CD14-positive monocyte (primary cell): ENCODE measurements at regions not wholly inside any gene's neighbourhood (a gene's known extent, or its start where the extent isn't known, plus 50 kb on each side); places are given as distances from the start of the nearest gene placed in this dataset.
"Not testable (repeated sequence)": the region's sequence is repeated elsewhere in the genome, so short reads cannot be mapped to it uniquely, and the experiment has no call there.

Source experiments
- DNase-seq, 3 donors: peaks; one replicate each; pipeline ENCODE4 v3.0.0-alpha.2; 2011 to 2022
- H2AFZ ChIP-seq: 2 replicates; pipeline ENCODE4 v1.6.0; 2012; ENCODE audit warnings: mild to moderate bottlenecking, low read depth, low read length, inconsistent platforms; ENCODE audit not compliant: insufficient read depth, poor library complexity, severe bottlenecking
- H3K27ac ChIP-seq, 2 donors: 1 replicate in 1 of 2; 2 replicates in 1 of 2; pipeline ENCODE4 v1.5.1; 2012 to 2013; ENCODE audit warnings: low read length in 2 of 2, control low read depth in 1 of 2, inconsistent platforms in 1 of 2, low read depth in 1 of 2, mild to moderate bottlenecking in 1 of 2
- H3K27me3 ChIP-seq, 2 donors: one replicate each; pipeline versions ENCODE4 v1.6.0 to v1.6.1; 2011 to 2013; ENCODE audit warnings: low read length in 2 of 2; ENCODE audit not compliant: control insufficient read depth in 2 of 2, insufficient read depth in 2 of 2
- H3K36me3 ChIP-seq, 2 donors: replicated peaks in 1 of 2; 1 replicate in 1 of 2; 2 replicates in 1 of 2; pipeline versions ENCODE4 v1.5.1 to v1.6.1; 2012 to 2013; ENCODE audit warnings: low read length in 2 of 2, control low read depth in 1 of 2, inconsistent platforms in 1 of 2, mild to moderate bottlenecking in 1 of 2; ENCODE audit not compliant: insufficient read depth in 2 of 2, control insufficient read depth in 1 of 2
- H3K4me1 ChIP-seq, 2 donors: 1 replicate in 1 of 2; 2 replicates in 1 of 2; pipeline versions ENCODE4 v1.5.1 to v1.6.1; 2012 to 2013; ENCODE audit warnings: low read length in 2 of 2, control low read depth in 1 of 2, inconsistent platforms in 1 of 2, mild to moderate bottlenecking in 1 of 2, moderate library complexity in 1 of 2; ENCODE audit not compliant: insufficient read depth in 2 of 2, control insufficient read depth in 1 of 2
- H3K4me2 ChIP-seq: replicated peaks from 2 replicates; pipeline ENCODE3; 2012; ENCODE audit warnings: low read length, moderate library complexity, mild to moderate bottlenecking; ENCODE audit not compliant: poor library complexity, severe bottlenecking; ENCODE audit errors: extremely low read depth
- H3K4me3 ChIP-seq, 3 experiments: fragments of 200-600 bp in 1 of 3; sonication (generic) in 1 of 3; replicated peaks in 1 of 3; 1 replicate in 2 of 3; 2 replicates in 1 of 3; pipeline ENCODE4 v1.5.1; 2011 to 2013; ENCODE audit warnings: low read length in 3 of 3, mild to moderate bottlenecking in 3 of 3, control low read depth in 2 of 3, low read depth in 2 of 3, inconsistent platforms in 1 of 3, moderate library complexity in 1 of 3
- H3K79me2 ChIP-seq: 2 replicates; pipeline ENCODE4 v1.6.0; 2012; ENCODE audit warnings: mild to moderate bottlenecking, control low read depth, inconsistent platforms, low read length, moderate library complexity; ENCODE audit not compliant: insufficient read depth
- H3K9ac ChIP-seq: 2 replicates; pipeline ENCODE4 v1.6.0; 2017; ENCODE audit warnings: low read length, mild to moderate bottlenecking; ENCODE audit not compliant: insufficient read depth, poor library complexity, severe bottlenecking
- H3K9me3 ChIP-seq, 2 donors: replicated peaks in 1 of 2; 1 replicate in 1 of 2; 2 replicates in 1 of 2; pipeline versions ENCODE4 v1.5.1 to v1.6.1; 2012 to 2013; ENCODE audit warnings: low read length in 2 of 2, control low read depth in 1 of 2; ENCODE audit not compliant: control insufficient read depth in 1 of 2, insufficient read depth in 1 of 2
- H4K20me1 ChIP-seq: 2 replicates; pipeline ENCODE4 v1.6.0; 2012; ENCODE audit warnings: mild to moderate bottlenecking, low read length, control low read depth, moderate library complexity; ENCODE audit not compliant: insufficient read depth
- H3K27ac Mint-ChIP-seq, 7 donors: one replicate each; pipeline ENCODE4 v1.8.0; 2020; ENCODE audit warnings: mild to moderate bottlenecking in 7 of 7, mixed read lengths in 7 of 7, moderate library complexity in 6 of 7, inconsistent platforms in 2 of 7
- H3K27me3 Mint-ChIP-seq, 3 donors: one replicate each; pipeline ENCODE4 v1.8.0; 2021 to 2022; ENCODE audit warnings: low read depth in 3 of 3, mild to moderate bottlenecking in 3 of 3, mixed read lengths in 3 of 3, moderate library complexity in 3 of 3, inconsistent platforms in 1 of 3
- H3K36me3 Mint-ChIP-seq, 2 donors: one replicate each; pipeline ENCODE4 v1.8.0; 2020; ENCODE audit warnings: mixed read lengths in 2 of 2, inconsistent platforms in 1 of 2, mild to moderate bottlenecking in 1 of 2
- H3K4me1 Mint-ChIP-seq: one replicate; pipeline ENCODE4 v1.8.0; 2020; ENCODE audit warnings: mild to moderate bottlenecking, mixed read lengths
- H3K4me3 Mint-ChIP-seq, 2 donors: one replicate each; pipeline ENCODE4 v1.8.0; 2020; ENCODE audit warnings: mild to moderate bottlenecking in 2 of 2, mixed read lengths in 2 of 2, moderate library complexity in 1 of 2
- H3K9me3 Mint-ChIP-seq, 7 donors: one replicate each; pipeline ENCODE4 v1.8.0; 2020 to 2022; ENCODE audit warnings: mixed read lengths in 7 of 7, mild to moderate bottlenecking in 6 of 7, moderate library complexity in 6 of 7, inconsistent platforms in 2 of 7
- CTCF ChIP-seq: fragments of 200-600 bp; IDR thresholded peaks from one replicate; pipeline ENCODE4 v1.8.0; 2022; ENCODE audit warnings: antibody characterized with exemption, mild to moderate bottlenecking
- WGBS: methylation state at CpG from one replicate; pipeline ENCODE4 v1.1.5; 2013; ENCODE audit warnings: missing lambda C conversion rate; ENCODE audit not compliant: insufficient coverage; 5-methylcytosine and 5-hydroxymethylcytosine counted together
- intact Hi-C, 2 donors: fragments of 100-400 bp; cut with micrococcal nuclease; formaldehyde crosslinking; loops; one replicate each; pipeline versions ENCODE4 v1.15.0 to v1.15.1; 2023

GRCh38 chr11:71169313-71169712, 83.1 kb downstream of the SHANK2 start:
- Histone ChIP-seq H3K27ac (no peak overlapping the region), H3K79me2 (no peaks in the 10 kb centered on the region), H3K9ac (no peak overlapping the region), H3K4me1 (no peaks in the 10 kb centered on the region), H2AFZ (no peak overlapping the region), H3K4me2 (no peak overlapping the region), H3K36me3 (no peaks in the 10 kb centered on the region), H4K20me1 (no peaks in the 10 kb centered on the region), H3K4me3 (no peak overlapping the region), H3K9me3 (peaks cover 0 to 10% of the 10 kb centered on the region in 2 donors), H3K27me3 (no peaks in the 10 kb centered on the region)
- peaks cover 1 to 5% (median 2%) of the 10 kb centered on the region in 3 donors for H3K27me3 Mint-ChIP-seq
- no peaks in the 10 kb centered on the region for H3K36me3 Mint-ChIP-seq
- TF ChIP-seq CTCF = no peak
- peaks cover 0 to 12% (median 5%) of the 10 kb centered on the region in 7 donors for H3K9me3 Mint-ChIP-seq
- intact Hi-C loops = no loop called here
- 100% methylated on average over 4 of the region's 8 CpGs for WGBS
- no peak overlapping the region for H3K27ac Mint-ChIP-seq
- H3K4me3 Mint-ChIP-seq = no peak overlapping the region
- DNase-seq = no peak
- no peaks in the 10 kb centered on the region for H3K4me1 Mint-ChIP-seq

- H3K4me3 ChIP-seq, H3K36me3 Mint-ChIP-seq, H3K27me3 Mint-ChIP-seq, H2AFZ ChIP-seq, H3K27ac ChIP-seq, H3K4me1 ChIP-seq, H3K79me2 ChIP-seq, H3K9me3 Mint-ChIP-seq, intact Hi-C loops, H3K36me3 ChIP-seq, H3K9me3 ChIP-seq, DNase-seq, H3K4me3 Mint-ChIP-seq, H3K4me2 ChIP-seq, H4K20me1 ChIP-seq, H3K9ac ChIP-seq, H3K4me1 Mint-ChIP-seq, H3K27ac Mint-ChIP-seq, H3K27me3 ChIP-seq: not testable (repeated sequence)
- WGBS = 100% methylated on average over 8 of the region's 31 CpGs
Measured at GRCh38 chr11:71167814-71168213, 84.6 kb downstream of the SHANK2 start.
